ENCODE measurements at regions not wholly inside any gene's neighbourhood (a gene's known extent, or its start where the extent isn't known, plus 50 kb on each side); places are given as distances from the start of the nearest gene placed in this dataset.

GRCh38 chr18:22847392-22847791, 85.7 kb upstream of the RBBP8 start:
- DNase-seq (ENCODE audit: low spot score) = no peak

DNA sequence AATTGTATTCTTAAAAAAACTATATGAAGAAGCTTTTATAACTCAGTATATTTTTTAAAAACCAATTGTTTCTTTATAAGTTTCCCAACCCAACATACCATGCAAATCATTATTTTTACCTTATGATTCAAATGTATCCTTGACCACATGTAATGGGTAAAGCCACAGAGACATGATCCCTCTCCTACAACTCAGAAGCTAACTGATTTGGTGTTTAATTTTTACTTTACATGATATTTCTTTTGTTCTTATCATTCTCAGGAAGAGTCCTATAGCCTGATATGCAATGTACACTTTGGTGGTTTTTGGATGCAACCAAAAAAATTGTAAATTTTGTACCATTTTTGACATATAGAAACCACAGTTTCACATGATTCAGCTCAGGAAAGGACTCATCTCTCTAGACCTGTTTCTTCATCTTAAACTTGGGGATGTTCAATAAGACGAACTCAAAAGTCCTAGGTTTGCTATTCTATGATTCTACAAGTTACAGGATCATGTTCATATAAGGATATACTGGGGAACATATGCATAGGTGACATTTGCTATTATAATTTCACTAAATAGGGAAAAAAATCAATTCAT, 85.2 kb upstream of the RBBP8 start:
- no peak for DNase-seq (ENCODE audit: low spot score)

DNA sequence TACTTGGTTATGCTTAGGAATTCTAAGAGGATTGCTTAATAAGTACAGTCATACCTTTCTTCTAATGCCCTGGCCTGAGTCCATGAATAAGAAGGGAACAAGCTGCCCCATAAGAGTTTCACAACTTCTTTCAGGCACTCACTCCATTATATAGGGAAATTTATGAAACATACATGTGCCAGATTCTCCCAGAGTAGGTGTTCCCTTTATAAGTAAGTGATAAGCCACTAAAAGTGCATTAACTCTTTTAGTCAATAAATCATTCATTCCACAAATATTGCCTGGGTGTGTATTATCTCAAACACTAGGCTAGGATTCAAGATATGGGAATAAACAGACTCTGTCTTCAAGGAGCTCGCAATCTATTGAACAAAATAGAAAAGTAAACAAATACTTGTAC, 84.5 kb upstream of the RBBP8 start:
- no peak for DNase-seq (ENCODE audit: low spot score)

GRCh38 chr18:22856870-22857269, 76.3 kb upstream of the RBBP8 start:
- DNase-seq (ENCODE audit: low spot score) = no peak

- DNase-seq (ENCODE audit: low spot score) = no peak
Observed at GRCh38 chr18:22858121-22858520, 75.0 kb upstream of the RBBP8 start.

- DNase-seq (ENCODE audit: low spot score) = no peak
Observed at GRCh38 chr18:22860807-22861206, 72.3 kb upstream of the RBBP8 start.

- DNase-seq (ENCODE audit: low spot score) = no peak
Observed at GRCh38 chr18:22865354-22866116, 67.6 kb upstream of the RBBP8 start.

DNA sequence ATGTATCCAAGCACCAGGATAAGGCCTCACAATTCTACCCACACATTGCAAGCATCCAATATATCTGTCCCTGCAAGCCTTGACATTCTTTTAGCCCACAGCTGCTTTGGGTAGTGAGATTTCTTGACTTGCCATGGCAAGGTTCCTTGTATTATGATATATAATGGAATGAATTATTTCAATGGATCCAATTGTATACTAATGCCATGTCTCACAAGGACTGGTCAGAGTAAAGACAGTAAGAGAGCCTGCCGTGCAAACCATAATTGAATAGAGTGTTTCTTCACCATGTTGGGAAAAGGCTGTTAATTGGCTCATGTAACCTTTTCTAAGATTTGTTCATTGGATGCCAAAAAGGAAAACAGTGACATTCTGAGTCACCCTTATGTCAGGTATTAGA, 64.3 kb upstream of the RBBP8 start:
- no peak for DNase-seq (ENCODE audit: low spot score)

GRCh38 chr18:22871809-22872525, 61.2 kb upstream of the RBBP8 start:
- no peak for DNase-seq (ENCODE audit: low spot score)

DNA sequence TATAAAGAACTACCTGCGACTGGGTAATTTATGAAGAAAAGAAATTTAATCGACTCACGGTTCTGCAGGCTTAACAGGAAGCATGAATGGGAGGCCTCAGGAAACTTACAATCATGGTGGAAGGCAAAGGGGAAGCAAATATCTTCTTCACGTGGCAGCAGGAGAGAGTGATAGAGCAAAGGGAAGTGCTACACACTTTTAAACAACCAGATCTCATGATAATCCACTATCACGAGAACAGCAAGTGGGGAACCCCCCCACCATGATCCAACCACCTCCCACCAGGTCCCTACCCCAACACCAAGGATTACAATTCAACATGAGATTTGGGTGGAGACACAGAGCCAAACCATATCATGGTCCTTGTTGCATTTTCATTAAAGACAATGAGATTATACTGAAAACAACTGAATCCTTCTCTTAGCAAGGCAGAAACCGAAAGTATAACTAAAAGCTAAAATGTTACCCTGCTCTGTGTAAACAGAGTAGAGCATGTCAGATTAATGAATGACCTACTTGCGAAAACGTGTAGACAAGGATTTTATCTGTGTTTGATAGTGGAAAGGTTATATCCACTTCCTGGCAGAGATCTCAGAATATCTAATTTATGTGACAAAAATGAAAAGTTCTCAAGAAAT, 60.1 kb upstream of the RBBP8 start:
- DNase-seq (ENCODE audit: low spot score) = no peak

GRCh38 chr18:22879293-22879692, 53.8 kb upstream of the RBBP8 start:
- no peak for DNase-seq (ENCODE audit: low spot score)

DNA sequence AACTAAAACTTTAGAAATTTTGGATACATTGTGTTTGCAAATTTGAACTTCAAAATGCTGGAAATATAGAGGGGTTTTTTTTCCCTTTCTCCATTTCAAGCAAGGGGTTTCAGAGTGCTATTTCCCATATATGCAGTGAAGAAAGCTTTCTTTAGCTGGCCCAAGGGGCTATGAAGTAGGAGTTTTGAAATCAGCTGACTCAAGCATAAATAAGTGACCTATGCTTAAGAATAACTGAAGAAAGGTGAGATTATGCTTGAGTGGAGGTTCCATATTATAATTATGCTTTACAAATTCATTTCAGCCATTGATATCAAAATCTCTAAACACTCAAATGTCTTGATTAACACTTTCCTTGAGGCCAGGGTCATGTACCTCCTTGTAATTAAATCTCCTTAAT, 51.0 kb upstream of the RBBP8 start:
- no peak for DNase-seq (ENCODE audit: low spot score)

GRCh38 chr18:22883179-22883578, 49.9 kb upstream of the RBBP8 start:
- no peak for DNase-seq (ENCODE audit: low spot score)

Data from NAMALWA (cell line).